GM18520 (cell line): ENCODE measurements at regions not wholly inside any gene's neighbourhood (a gene's known extent, or its start where the extent isn't known, plus 50 kb on each side); places are given as distances from the start of the nearest gene placed in this dataset.

Source experiments
- ATAC-seq: cut with Tn5 transposase; IDR thresholded peaks from one replicate; pipeline ENCODE4 v1.9.1; 2021; ENCODE audit not compliant: unreplicated experiment

DNA sequence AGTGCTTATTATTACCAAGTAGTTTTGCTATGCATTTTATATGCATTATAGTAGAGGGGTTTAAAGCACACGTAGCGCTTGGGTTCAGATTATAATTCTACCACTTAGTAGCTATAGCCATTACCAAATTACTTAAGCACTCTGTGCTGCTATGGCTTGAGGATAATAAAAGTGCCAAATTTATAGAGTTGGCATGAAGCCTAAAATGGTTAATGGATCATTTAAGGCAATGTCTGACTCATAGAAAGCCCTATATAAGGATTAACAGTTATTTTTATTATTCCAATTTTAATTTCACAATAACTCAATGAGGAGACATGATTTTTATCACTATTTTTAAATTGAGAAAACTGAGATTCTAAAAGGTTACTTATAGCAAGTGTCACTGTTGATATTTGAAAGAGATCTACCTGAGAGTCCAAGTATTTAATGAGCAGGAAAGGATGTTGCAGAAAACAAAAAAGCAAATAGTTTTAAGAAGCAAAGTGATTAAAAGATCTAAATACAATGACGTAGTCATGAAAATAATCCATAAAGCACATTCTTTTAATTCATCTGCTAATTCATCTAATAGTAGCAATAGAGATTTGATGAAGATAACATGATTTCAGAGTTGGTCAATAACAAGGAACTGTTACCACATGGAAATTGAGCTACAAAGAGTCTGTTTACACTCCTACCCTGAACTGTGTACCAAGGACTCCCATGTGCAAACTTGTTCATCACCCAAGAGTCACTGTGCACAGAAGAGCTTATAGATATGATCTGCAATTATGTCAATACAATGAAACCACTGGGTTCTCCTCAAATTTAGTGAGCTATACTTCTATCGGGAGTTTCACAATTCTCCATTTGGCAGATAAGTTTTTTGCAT, 78.8 kb upstream of the DTNA start:
- ATAC-seq: no peak

DNA sequence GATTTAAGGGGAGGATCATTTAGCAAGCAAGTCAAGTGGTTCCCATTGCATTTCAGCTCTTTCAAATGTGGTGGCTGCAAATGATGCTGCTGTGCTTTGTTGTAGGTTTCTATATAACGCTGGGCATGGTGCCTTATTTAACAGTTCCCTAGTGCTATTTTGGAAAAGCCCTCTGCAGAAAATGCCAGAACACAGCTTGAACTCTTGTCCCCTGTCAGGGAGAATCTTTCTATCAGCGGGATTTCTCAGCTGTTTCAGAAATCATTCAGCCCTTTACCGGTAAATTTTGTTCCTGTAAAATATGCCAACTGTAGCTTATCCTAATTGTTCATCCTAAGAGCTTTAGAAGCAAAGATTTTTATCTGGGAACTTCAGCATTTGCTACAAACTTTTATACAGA, 77.8 kb upstream of the DTNA start:
- no peak for ATAC-seq

DNA sequence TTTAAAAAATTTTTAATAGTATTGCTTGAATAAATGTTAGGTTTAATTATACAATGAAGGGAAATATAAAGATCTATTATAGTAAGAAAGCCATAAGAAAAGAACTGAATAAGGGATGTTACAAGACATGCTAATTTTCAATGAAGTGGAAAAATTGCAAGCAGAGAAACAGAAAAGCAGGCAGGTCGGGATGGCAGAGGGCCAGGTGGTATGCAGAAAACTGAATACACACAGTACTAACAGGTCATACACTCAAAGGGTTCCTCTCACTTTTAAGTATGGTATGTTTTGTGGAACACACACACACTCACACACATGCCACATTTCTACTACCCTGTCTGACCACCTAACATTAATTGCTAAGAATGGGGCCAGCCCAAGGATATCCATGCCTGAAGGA, 76.7 kb upstream of the DTNA start:
- no peak for ATAC-seq

DNA sequence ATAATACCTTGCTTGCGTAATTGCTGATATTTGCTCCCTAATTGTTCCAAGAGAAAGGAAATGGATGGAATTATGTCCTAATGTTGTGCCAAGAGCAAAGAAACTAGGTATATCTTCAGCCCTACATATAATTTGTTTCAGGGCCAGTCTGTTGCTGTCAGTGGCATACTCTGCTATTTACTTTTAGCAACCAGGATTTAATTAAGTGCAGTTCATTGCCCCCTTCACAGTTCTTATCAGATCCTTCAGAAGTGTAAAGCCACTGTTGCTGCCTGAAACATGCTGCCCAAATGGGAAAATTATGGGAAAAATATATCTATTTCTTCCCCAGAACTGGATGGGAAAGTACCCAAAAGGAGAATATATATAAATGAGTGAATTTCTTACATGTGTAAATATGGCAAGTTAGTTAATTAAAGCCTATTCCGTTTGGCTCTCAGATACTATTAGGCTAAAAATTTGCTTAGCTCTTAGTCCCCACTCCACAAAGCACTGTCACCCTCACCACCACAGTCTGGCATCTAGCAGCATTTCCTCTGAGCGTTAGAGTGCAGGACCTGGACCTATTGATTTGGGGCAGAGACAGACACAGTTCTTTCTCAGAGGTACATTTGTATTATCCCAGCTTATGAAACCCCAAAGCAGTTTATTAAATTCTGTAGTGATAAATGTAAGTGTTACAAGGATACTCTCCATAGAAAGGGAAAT, 72.8 kb upstream of the DTNA start:
- ATAC-seq: no peak

DNA sequence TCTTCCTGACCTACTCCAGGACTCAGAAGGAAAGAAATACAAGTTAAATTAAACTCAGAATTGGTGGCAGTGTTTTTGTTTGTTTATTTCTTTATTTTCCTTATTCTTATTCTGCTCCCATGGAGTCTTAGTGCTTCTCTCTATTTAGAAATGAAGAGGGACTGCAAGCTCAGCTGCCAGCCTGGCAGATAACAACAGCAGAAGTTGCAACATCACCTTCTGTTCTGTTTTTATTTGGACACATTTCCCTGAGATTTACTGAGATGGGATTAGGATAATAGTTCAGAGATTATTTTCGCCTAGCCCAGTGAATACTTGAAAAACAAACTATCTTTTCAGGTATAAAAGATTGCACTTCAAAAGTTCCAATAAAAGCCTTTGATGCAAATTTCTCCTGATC, 70.4 kb upstream of the DTNA start:
- ATAC-seq: no peak

DNA sequence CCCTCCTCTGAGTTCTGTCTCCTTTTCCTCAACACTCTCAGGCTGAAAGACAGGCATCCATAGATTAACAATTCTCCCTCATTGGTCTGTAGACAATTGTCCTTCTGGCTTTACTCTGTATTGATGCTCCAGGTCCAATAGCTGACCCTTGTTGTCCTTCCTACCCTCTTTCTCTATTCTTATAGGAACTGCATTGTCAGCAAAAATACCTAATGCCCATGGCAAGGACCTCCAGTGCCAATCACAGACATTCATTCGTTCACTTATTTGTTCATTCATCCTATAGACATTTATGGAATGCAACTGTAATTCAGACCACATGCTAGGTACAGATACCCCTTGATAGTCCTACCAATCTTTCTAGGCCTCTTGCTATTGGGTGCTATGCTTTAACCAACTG, 69.8 kb upstream of the DTNA start:
- no peak for ATAC-seq

DNA sequence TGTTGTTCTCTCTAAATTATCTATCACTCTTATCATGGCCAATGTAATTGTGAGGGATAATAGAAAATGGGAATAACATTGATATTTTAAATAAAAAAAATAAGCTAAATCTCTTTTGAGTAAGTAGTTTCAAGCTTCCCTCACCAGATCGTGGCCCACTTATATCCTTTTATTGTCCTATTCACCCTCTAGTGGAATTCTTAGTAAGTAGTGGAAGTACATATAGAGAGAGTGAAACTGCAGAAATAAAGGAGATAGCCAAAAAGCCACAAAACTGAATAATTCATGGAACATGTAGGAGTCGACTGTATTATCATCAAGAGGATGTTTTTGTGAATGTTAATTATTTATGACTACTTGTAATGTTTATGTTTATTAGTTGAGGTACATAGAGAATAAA, 66.1 kb upstream of the DTNA start:
- no peak for ATAC-seq

DNA sequence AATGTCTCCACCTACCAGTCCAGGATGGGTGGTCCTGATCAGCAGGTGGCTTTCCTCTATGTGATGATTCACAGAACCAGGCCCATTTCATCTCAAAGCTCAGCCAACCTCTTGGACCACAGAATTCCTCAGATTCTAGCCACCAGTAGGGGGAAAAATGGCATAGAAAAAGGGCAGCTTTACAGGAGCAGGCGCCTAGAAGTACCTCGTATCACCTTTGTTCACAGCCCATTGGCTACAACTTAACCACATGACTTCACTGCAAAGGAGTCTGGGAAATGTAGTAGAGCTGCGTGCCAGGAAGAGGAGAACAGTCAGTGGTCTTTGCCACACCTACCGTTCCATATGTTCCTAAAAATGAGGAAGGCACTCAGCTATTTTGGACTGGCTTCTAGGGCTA, 62.8 kb upstream of the DTNA start:
- no peak for ATAC-seq

DNA sequence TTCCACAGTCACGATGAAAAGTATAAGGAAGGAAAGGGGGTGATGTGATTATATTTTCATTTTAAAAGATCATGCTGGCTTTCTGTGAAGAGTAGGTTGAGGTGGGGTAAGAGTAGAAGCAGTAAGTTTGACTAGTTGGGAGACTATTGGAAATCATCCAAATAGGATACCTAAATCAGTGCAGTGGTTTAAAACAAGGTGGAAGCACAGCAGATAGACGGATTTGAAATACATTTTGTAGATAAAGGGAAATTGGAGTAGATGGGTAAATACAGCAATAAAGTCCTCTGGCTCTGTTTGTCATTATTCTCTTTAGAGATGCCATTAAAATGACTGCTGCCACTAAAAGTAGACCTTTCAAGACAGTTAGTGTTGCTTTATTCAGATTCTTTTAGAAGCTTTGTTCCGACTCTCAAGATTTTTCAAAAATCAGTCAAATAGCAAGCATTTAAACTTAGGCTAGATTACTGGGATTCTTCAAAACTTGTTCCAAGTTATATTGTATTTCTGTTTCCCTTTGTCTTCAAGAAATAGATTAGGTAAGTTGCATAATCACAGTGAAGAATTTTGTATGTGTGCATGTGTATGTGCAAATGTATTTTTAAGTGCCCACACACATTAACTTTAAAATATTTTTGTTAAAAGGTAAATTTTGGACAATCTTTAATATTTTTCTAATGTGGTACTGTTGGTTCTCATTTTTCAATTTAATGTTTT, 61.7 kb upstream of the DTNA start:
- no peak for ATAC-seq

DNA sequence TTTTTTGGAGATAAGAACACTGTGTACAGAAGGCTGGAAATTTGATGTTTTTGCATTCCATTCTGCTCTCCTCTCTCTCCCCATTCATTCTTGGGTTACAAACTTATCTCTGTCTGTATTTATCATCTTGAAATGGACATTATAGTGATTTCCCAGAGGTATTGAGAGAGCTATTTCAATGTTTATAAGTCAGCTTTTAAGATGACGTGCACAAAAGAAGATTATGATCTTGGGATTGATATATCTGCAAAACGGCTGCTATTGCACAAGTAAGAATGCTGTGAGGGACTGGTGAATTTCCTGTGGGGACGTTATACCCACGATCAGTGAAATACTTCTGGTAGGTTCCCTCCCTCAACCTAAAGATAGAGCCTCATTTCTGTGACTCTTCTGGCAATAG, 61.0 kb upstream of the DTNA start:
- no peak for ATAC-seq

DNA sequence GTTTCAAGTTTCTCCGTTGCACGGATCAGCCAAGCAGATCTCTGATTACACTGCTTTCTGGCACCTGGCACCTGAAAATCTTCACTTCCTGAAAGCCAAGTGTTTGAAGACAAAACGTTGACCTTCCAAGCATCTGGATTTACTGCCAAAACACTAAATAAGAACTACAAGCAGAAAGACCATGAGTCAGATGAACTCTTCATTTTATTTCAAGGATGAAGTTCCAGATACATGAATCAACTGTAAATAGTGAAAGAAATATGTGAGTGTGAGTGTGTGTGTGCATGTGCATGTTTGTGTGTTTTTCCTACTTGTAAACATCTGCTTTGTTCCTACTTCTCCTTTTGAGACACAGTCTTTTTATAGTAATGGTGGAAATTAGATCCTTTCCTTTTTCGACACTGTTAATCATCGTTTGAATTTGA, 60.0 kb upstream of the DTNA start:
- no peak for ATAC-seq

DNA sequence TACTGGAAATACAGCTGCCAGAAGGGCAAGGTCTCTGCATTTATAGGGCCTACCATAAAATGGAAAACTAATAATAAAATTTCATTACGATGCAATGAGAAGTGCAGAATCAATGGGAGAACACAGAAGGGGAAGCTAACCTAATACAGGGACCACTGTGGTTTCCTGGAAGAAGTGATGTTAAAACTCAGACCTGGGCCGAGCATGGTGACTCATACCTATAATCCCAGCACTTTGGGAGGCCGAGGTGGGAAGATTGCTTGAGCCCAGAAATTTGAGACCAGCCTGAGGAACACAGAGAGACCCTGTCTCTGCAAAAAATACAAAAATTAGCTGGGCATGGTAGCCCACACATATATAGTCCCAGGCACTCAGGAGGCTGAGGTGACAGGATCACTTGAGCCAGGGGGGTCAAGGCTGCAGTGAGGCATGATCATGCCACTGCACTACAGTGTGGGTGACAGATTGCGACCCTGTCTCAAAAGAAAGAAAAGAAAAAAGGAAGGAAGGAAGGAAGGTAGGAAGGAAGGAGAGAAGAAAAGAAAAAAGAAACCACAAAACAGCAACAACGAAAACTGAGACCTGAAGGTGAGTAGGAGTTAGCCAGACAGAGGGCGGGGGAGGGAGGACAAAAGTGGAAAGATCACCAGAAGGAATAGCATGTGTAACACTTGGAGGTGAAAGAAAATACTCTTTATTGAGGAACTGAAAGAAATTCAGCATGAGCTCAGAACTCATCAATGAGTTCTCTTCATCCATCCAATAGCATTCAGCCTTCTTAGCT, 58.3 kb upstream of the DTNA start:
- ATAC-seq: no peak

DNA sequence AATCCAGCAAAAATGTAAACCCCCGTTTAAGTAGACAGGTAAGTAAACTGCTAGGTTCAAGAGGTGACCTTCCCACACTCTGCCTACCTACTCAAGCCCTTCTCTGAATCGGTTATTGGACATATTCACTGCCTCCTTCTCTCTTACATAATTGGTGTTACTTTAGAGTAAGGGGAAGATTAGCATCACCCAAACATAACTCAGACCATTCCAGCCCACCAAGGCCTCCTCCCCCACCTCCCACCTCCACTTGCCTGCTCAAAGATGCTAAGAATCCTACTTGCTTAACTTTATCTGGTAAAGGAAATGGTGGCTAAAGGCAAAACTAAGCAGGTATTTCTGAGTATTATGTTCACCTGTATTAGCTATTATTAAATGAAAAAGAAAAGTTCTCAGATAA, 55.0 kb upstream of the DTNA start:
- ATAC-seq: no peak

DNA sequence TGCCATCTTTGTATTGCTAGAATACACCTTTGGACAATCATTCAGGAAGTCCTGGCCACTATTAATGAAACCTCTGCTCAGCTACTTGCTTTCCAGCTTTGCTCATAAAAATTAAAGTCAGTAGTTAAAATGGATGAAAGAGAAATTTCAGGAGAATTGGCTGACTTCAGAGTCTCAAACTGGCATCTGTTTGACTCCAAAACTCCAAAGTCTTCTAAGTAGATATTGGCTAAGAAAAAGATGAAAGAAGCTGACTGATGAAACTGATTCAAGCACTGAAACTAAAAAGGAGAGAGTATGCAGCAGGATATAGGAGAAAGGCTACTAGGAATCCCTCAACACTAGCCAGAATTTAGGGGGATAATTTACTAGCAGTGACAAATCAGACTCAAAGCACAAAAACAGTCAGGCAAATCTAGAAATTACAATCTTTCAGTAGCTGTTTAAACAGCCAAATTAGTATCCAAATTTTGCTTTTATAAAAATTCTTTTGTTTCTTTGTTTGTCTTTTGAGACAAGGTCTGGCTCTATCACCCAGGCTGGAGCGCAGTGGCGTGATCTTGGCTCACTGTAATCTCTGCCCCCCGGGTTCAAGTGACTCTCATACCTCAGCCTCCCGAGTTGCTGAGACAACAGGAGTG, 52.1 kb upstream of the DTNA start:
- ATAC-seq: no peak

DNA sequence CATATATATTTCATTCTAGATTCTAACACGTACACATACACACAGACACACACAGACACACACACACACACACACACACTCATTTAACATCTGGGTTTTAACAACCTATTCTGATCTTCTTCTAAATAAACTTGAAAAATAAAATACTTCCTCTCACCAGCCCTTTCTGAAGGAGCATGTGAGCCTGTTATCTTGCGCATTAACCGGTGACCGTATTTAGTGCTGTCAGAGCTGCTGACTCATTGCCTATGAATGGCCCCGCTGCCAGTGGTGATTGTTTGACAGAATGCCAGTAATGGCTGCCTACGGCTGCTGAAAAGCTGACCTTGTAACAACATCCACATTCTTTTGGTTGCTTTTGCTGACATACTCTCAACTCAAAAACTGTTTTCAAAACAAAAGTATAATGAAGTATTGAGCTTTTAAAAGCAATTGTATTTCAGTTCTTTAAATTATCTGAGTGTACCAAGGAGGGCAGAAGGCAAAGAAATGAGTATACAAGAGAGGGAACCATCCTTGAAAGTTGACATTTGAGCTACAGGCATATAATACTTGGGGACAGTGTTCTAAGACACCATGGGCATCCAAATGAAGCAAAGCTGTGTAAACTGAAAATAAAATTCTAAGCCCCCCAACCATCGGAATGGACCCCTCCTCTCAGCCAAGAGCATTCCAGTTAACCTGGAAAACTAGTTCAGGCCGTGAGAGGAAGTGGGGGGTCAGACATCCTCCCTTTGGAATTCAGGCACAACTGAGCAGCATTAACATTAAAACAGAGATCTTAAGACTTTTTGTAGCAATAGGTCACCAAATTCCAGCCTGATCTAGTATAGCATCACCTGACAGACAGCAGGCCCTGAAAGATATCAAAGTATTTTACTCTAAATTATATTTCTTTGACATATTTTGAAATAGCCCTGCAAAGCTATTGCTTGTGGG, 50.2 kb upstream of the DTNA start:
- ATAC-seq: no peak
